IMR-90 (cell line): ENCODE measurements at regions not wholly inside any gene's neighbourhood (a gene's known extent, or its start where the extent isn't known, plus 50 kb on each side); places are given as distances from the start of the nearest gene placed in this dataset.

Experiments
- ATAC-seq: fragments of 200-7000 bp; cut with Tn5 transposase; 2 replicates; pipeline ENCODE4 v1.9.1; 2020; ENCODE audit warnings: low read depth, mild to moderate bottlenecking, moderate library complexity
- BruUV-seq: library from RNA; stranded (reverse); fragments of 400-500 nt; replicated peaks from 2 replicates; lab custom pipeline; 2021; lab: Mats Ljungman, UMichigan
- CTCF ChIA-PET: fragments of 300-600 bp; formaldehyde crosslinking; extraction: SDS; loops from one replicate; lab custom pipeline; 2021; ENCODE audit warnings: antibody characterized with exemption; lab: Yijun Ruan, JAX
- POLR2A ChIA-PET: fragments of 300-600 bp; sonication (Branson Sonifier 250); formaldehyde crosslinking; loops from one replicate; lab custom pipeline; 2022; ENCODE audit warnings: antibody characterized with exemption; ENCODE audit not compliant: unreplicated experiment; lab: Charles Lee
- DNase-seq: peaks from one replicate; pipeline ENCODE4 v3.0.0; 2013
- H2AFZ ChIP-seq: replicated peaks from 2 replicates; pipeline ENCODE3; 2013; ENCODE audit warnings: low read length, mild to moderate bottlenecking; ENCODE audit not compliant: poor library complexity
- H2AK5ac ChIP-seq: 2 replicates; pipeline ENCODE4 v1.6.1; 2013; ENCODE audit warnings: low read depth, low read length, inconsistent platforms
- H2AK9ac ChIP-seq: replicated peaks from 2 replicates; pipeline ENCODE3; 2013; ENCODE audit warnings: mild to moderate bottlenecking, low read depth, low read length, moderate library complexity; ENCODE audit not compliant: poor library complexity
- H2BK120ac ChIP-seq: 2 replicates; pipeline ENCODE4 v1.6.1; 2013; ENCODE audit warnings: low read depth, low read length, inconsistent platforms
- H2BK15ac ChIP-seq: 3 replicates; pipeline ENCODE4 v1.6.1; 2013; ENCODE audit warnings: low read depth, low read length, inconsistent platforms
- H2BK20ac ChIP-seq: 2 replicates; pipeline ENCODE4 v1.6.1; 2013; ENCODE audit warnings: low read depth, mild to moderate bottlenecking, inconsistent platforms, low read length, moderate library complexity
- H2BK5ac ChIP-seq: 2 replicates; pipeline ENCODE4 v1.6.1; 2013; ENCODE audit warnings: mild to moderate bottlenecking, low read depth, low read length, inconsistent platforms; ENCODE audit not compliant: poor library complexity, severe bottlenecking
- H3K14ac ChIP-seq: replicated peaks from 2 replicates; pipeline ENCODE4 v1.6.1; 2013; ENCODE audit warnings: low read depth, low read length, inconsistent platforms
- H3K18ac ChIP-seq: 2 replicates; pipeline ENCODE4 v1.6.1; 2013; ENCODE audit warnings: low read depth, low read length, control low read depth
- H3K23ac ChIP-seq: 2 replicates; pipeline ENCODE4 v1.6.1; 2013; ENCODE audit warnings: low read depth, low read length, inconsistent platforms
- H3K27ac ChIP-seq: 2 replicates; pipeline ENCODE4 v1.5.1; 2013; ENCODE audit warnings: mild to moderate bottlenecking, control low read depth, low read length; ENCODE audit not compliant: insufficient read depth
- H3K27me3 ChIP-seq: 2 replicates; pipeline ENCODE4 v1.6.1; 2013; ENCODE audit warnings: low read length; ENCODE audit not compliant: control insufficient read depth, insufficient read depth
- H3K36me3 ChIP-seq: 2 replicates; pipeline ENCODE4 v1.6.1; 2013; ENCODE audit warnings: low read length, mixed read lengths; ENCODE audit not compliant: control insufficient read depth, insufficient read depth
- H3K4ac ChIP-seq: 2 replicates; pipeline ENCODE4 v1.6.1; 2013; ENCODE audit warnings: low read depth, low read length, inconsistent platforms
- H3K4me1 ChIP-seq: 2 replicates; pipeline ENCODE4 v1.6.1; 2013; ENCODE audit warnings: low read length, mixed read lengths; ENCODE audit not compliant: control insufficient read depth, insufficient read depth
- H3K4me2 ChIP-seq: 2 replicates; pipeline ENCODE4 v1.6.1; 2013; ENCODE audit warnings: low read depth, mild to moderate bottlenecking, control low read depth, low read length, moderate library complexity
- H3K4me3 ChIP-seq: 2 replicates; pipeline ENCODE4 v1.5.1; 2013; ENCODE audit warnings: low read depth, mild to moderate bottlenecking, control low read depth, low read length, moderate library complexity; ENCODE audit not compliant: insufficient read depth
- H3K56ac ChIP-seq: 2 replicates; pipeline ENCODE4 v1.6.1; 2013; ENCODE audit warnings: low read length, inconsistent platforms; ENCODE audit not compliant: insufficient read depth; ENCODE audit errors: extremely low read depth
- H3K79me1 ChIP-seq, 2 experiments: 2 replicates each; pipeline ENCODE4 v1.6.1; 2013; ENCODE audit warnings: low read length in 2 of 2, inconsistent platforms in 1 of 2, low read depth in 1 of 2
- H3K9ac ChIP-seq: 2 replicates; pipeline ENCODE4 v1.6.1; 2013; ENCODE audit warnings: low read depth, low read length, control low read depth
- H3K9me1 ChIP-seq: 2 replicates; pipeline ENCODE4 v1.6.1; 2013; ENCODE audit warnings: low read length, inconsistent platforms; ENCODE audit not compliant: insufficient read depth
- H3K9me3 ChIP-seq: 2 replicates; pipeline ENCODE4 v1.6.1; 2013; ENCODE audit warnings: low read length; ENCODE audit not compliant: control insufficient read depth, insufficient read depth
- H4K20me1 ChIP-seq: 2 replicates; pipeline ENCODE4 v1.6.1; 2013; ENCODE audit warnings: low read length, inconsistent platforms; ENCODE audit not compliant: insufficient read depth
- H4K5ac ChIP-seq: 2 replicates; pipeline ENCODE4 v1.6.1; 2013; ENCODE audit warnings: mild to moderate bottlenecking, low read depth, low read length, control low read depth
- H4K8ac ChIP-seq, 2 experiments: 2 replicates each; pipeline ENCODE4 v1.6.1; 2013; ENCODE audit warnings: low read depth in 2 of 2, low read length in 2 of 2, control low read depth in 1 of 2, inconsistent platforms in 1 of 2
- H4K91ac ChIP-seq: 2 replicates; pipeline ENCODE4 v1.6.1; 2013; ENCODE audit warnings: low read depth, low read length, inconsistent platforms; ENCODE audit not compliant: insufficient read depth
- BHLHE40 ChIP-seq: fragments of 150-350 bp; IDR thresholded peaks from 2 replicates; pipeline ENCODE4 v1.6.1; 2016; ENCODE audit warnings: mild to moderate bottlenecking, low read depth, low read length
- CEBPB ChIP-seq: IDR thresholded peaks from 2 replicates; pipeline ENCODE4 v1.6.1; 2012; ENCODE audit warnings: low read depth, low read length, improper control_type of control experiment
- CHD1 ChIP-seq: IDR thresholded peaks from 2 replicates; pipeline ENCODE4 v1.6.1; 2012; ENCODE audit warnings: low read depth, low read length, improper control_type of control experiment
- CTCF ChIP-seq: conservative IDR thresholded peaks from 2 replicates; pipeline ENCODE4 v1.5.1; 2012; ENCODE audit warnings: mild to moderate bottlenecking, low read depth, low read length, improper control_type of control experiment
- ELK1 ChIP-seq: fragments of 150-350 bp; IDR thresholded peaks from 2 replicates; pipeline ENCODE4 v1.6.1; 2016; ENCODE audit warnings: low read depth, mild to moderate bottlenecking, low read length, moderate library complexity, borderline replicate concordance
- FOS ChIP-seq: fragments of 150-350 bp; IDR thresholded peaks from 2 replicates; pipeline ENCODE4 v1.6.1; 2016; ENCODE audit warnings: low read depth, low read length
- MAFK ChIP-seq: IDR thresholded peaks from 2 replicates; pipeline ENCODE4 v1.6.1; 2012; ENCODE audit warnings: low read depth, low read length, improper control_type of control experiment
- MAZ ChIP-seq: IDR thresholded peaks from 2 replicates; pipeline ENCODE4 v1.6.1; 2012; ENCODE audit warnings: low read depth, mild to moderate bottlenecking, low read length, improper control_type of control experiment, moderate library complexity, borderline replicate concordance
- MXI1 ChIP-seq: IDR thresholded peaks from 2 replicates; pipeline ENCODE4 v1.6.1; 2012; ENCODE audit warnings: low read depth, mild to moderate bottlenecking, low read length, moderate library complexity, borderline replicate concordance
- NFE2L2 ChIP-seq: fragments of 150-350 bp; IDR thresholded peaks from 2 replicates; pipeline ENCODE4 v1.6.1; 2016; ENCODE audit warnings: low read depth, mild to moderate bottlenecking, low read length
- POLR2A ChIP-seq: IDR thresholded peaks from 2 replicates; pipeline ENCODE4 v1.6.1; 2012; ENCODE audit warnings: mild to moderate bottlenecking, low read depth, low read length
- RAD21 ChIP-seq: IDR thresholded peaks from 2 replicates; pipeline ENCODE4 v1.6.1; 2012; ENCODE audit warnings: low read length, improper control_type of control experiment
- RCOR1 ChIP-seq: IDR thresholded peaks from 2 replicates; pipeline ENCODE4 v1.6.1; 2012; ENCODE audit warnings: mild to moderate bottlenecking, low read length, improper control_type of control experiment; ENCODE audit not compliant: insufficient replicate concordance
- RFX5 ChIP-seq: IDR thresholded peaks from 2 replicates; pipeline ENCODE4 v1.8.0; 2012; ENCODE audit warnings: low read depth, mild to moderate bottlenecking, low read length, moderate library complexity
- SMC3 ChIP-seq: fragments of 150-350 bp; IDR thresholded peaks from 2 replicates; pipeline ENCODE4 v1.6.1; 2016; ENCODE audit warnings: low read depth, mild to moderate bottlenecking, antibody characterized with exemption, low read length, moderate library complexity
- WGBS, 2 experiments: methylation state at CpG; one replicate each; pipeline versions ENCODE4 v1.1.5 to v1.1.7; 2013; ENCODE audit warnings: missing lambda C conversion rate in 2 of 2; ENCODE audit not compliant: insufficient read length in 1 of 2; ENCODE audit errors: extremely low coverage in 2 of 2; 5-methylcytosine and 5-hydroxymethylcytosine counted together
- dilution Hi-C: fragments of 300-500 bp; cut with HindIII; formaldehyde crosslinking; loops from one replicate; pipeline ENCODE4 v1.14.3; 2018; ENCODE audit warnings: low sequenced_read_pairs; ENCODE audit not compliant: unreplicated experiment
- in situ Hi-C: fragments of 300-500 bp; cut with MboI; formaldehyde crosslinking; loops from 3 replicates; pipeline ENCODE4 v1.14.3; 2019; ENCODE audit warnings: low sequenced_read_pairs, inconsistent platforms, mixed read lengths
- intact Hi-C: fragments of 100-400 bp; cut with micrococcal nuclease; formaldehyde crosslinking; loops from 2 replicates; pipeline ENCODE4 v1.10.0; 2022
- TF ChIP-seq, protein P1 (sequence below): fragments of 150-350 bp; IDR thresholded peaks from 2 replicates; pipeline ENCODE4 v1.6.1; 2017; ENCODE audit warnings: mild to moderate bottlenecking, antibody characterized with exemption, low read length, low read depth

DNA sequence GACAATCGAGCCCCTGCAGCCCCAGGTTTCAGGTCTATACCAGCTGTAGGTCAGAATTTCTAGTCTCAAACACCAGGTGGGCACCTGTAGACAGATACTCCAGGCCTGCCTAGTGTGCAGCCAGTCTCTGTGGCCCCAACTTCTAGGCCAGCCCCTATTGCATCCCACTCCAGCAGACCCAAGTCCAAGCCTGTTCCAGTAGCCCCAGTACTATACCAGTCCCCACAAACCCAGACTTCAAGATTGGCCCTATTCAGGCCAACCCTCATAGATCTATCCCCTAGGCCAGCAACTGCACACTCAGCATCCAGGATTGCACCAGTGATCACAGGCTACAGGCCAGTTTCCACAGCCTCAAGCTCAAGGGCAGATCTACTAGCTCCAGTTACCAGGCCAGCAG, 344.0 kb downstream of the PYDC2 start:
- no peak overlapping the region for H3K4me2 ChIP-seq
- H2BK20ac ChIP-seq, result no peak overlapping the region
- H3K9ac ChIP-seq, result no peak overlapping the region
- no peaks in the 10 kb centered on the region for H3K79me1 ChIP-seq
- H3K27me3 ChIP-seq, result no peaks in the 10 kb centered on the region
- H2AFZ ChIP-seq, result no peak overlapping the region
- H4K20me1 ChIP-seq, result no peaks in the 10 kb centered on the region
- no peak overlapping the region for H2BK5ac ChIP-seq
- CTCF ChIA-PET, result no interaction called here
- in situ Hi-C loops, result no loop called here
- H3K36me3 ChIP-seq, result no peaks in the 10 kb centered on the region
- no peak overlapping the region for H2BK15ac ChIP-seq
- no peaks in the 10 kb centered on the region for H3K4me1 ChIP-seq
- no TSS peak for BruUV-seq
- intact Hi-C loops, result no loop called here
- no peak overlapping the region for H4K5ac ChIP-seq
- ATAC-seq (no peak), DNase-seq (no peak)
- POLR2A ChIA-PET, result no interaction called here
- H3K4me3 ChIP-seq, result no peak overlapping the region
- no peak overlapping the region for H4K91ac ChIP-seq
- H3K9me1 ChIP-seq, result no peaks in the 10 kb centered on the region
- no peak overlapping the region for H4K8ac ChIP-seq
- no peak overlapping the region for H2AK9ac ChIP-seq
- 0% methylated on average over 1 of the region's 1 CpG; no CpG with 5 or more reads in 1 of the 2 experiments for WGBS, 2 experiments
- H3K18ac ChIP-seq, result no peak overlapping the region
- dilution Hi-C loops, result no loop called here
- H3K9me3 ChIP-seq, result peaks cover 37% of the 10 kb centered on the region
- H2AK5ac ChIP-seq, result no peak overlapping the region
- no peak overlapping the region for H3K4ac ChIP-seq
- H3K14ac ChIP-seq, result no peak overlapping the region
- no peak overlapping the region for H3K23ac ChIP-seq
- H3K56ac ChIP-seq, result no peak overlapping the region
- TF ChIP-seq CTCF (no peak), RFX5 (no peak), RAD21 (no peak), ELK1 (no peak), BHLHE40 (no peak), RCOR1 (no peak), SMC3 (no peak), MAZ (no peak), POLR2A (no peak), MAFK (no peak), CHD1 (no peak), MXI1 (no peak), NFE2L2 (no peak), CEBPB (no peak), FOS (no peak)
- TF ChIP-seq, protein P1, sequence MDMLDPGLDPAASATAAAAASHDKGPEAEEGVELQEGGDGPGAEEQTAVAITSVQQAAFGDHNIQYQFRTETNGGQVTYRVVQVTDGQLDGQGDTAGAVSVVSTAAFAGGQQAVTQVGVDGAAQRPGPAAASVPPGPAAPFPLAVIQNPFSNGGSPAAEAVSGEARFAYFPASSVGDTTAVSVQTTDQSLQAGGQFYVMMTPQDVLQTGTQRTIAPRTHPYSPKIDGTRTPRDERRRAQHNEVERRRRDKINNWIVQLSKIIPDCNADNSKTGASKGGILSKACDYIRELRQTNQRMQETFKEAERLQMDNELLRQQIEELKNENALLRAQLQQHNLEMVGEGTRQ, result no peak
- no peak overlapping the region for H3K27ac ChIP-seq
- no peak overlapping the region for H2BK120ac ChIP-seq
